H1 (cell line): ENCODE measurements at regions not wholly inside any gene's neighbourhood (a gene's known extent, or its start where the extent isn't known, plus 50 kb on each side); places are given as distances from the start of the nearest gene placed in this dataset.

ENCODE experiments used
- GTF2F1 ChIP-seq: IDR thresholded peaks from 2 replicates; pipeline ENCODE4 v1.6.1; 2012; ENCODE audit warnings: low read depth, low read length, improper control_type of control experiment, borderline replicate concordance
- SIN3A ChIP-seq, 2 experiments: IDR thresholded peaks in 1 of 2; conservative IDR thresholded peaks in 1 of 2; 2 replicates each; pipeline ENCODE4 v1.6.1; 2011 to 2012; ENCODE audit warnings: low read length in 2 of 2, improper control_type of control experiment in 1 of 2, low read depth in 1 of 2, mild to moderate bottlenecking in 1 of 2

- TF ChIP-seq SIN3A (conservative IDR thresholded peaks at IDR 0.05 in 1 of 2, IDR thresholded peaks at IDR 0.05 in 1 of 2; ENCODE audit: low read depth in 1 of 2, low read length in 2 of 2), result no peak
- no peak for TF ChIP-seq GTF2F1
Measured at GRCh38 chr18:4704781-4705180, 249.7 kb upstream of the DLGAP1 start (continued).
